ENCODE measurements at regions not wholly inside any gene's neighbourhood (a gene's known extent, or its start where the extent isn't known, plus 50 kb on each side); places are given as distances from the start of the nearest gene placed in this dataset.

DNA sequence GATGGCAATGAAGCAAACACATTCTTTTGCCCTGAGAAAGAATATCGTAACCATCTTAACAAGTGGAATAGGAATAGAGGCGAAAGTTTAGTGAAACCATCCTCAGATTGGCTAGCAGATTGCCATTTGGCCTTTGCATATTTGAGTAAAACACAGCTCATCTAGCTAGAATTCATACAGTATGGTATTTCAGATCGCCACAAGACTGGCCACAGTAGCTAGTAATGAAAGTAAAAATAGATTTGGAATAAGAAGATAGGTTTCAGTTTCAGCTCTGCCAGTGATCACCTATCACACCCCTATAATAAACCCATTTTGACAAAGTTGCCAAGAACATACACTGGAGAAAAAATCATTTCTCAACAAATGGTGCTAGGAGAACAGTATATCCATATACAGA is 294.9 kb downstream of the LRRIQ3 start:
- Histone ChIP-seq H2AFZ (ENCODE audit: control insufficient read depth, low read depth, low read length) (no peak overlapping the region), H3K36me3 (ENCODE audit: control insufficient read depth in 2 of 2, insufficient read depth in 2 of 2, low read length in 1 of 2) (no peaks in the 10 kb centered on the region), H3K9me3 (replicated peaks; ENCODE audit: control insufficient read depth, insufficient read depth, low read length) (no peaks in the 10 kb centered on the region), H3K4me2 (ENCODE audit: control insufficient read depth, insufficient read depth) (no peak overlapping the region), H4K20me1 (ENCODE audit: control insufficient read depth, insufficient read depth) (no peaks in the 10 kb centered on the region), H3K4me1 (ENCODE audit: control insufficient read depth, insufficient read depth, low read length) (no peaks in the 10 kb centered on the region), H3K4me3 (no peak overlapping the region), H3K9ac (ENCODE audit: control insufficient read depth, insufficient read depth, low read length) (no peak overlapping the region), H3K27me3 (replicated peaks in 1 of 2; ENCODE audit: control insufficient read depth in 2 of 2, insufficient read depth in 2 of 2, low read length in 1 of 2) (no peaks in the 10 kb centered on the region), H3K79me2 (ENCODE audit: control insufficient read depth, insufficient read depth, low read length) (no peaks in the 10 kb centered on the region), H3K27ac (ENCODE audit: control insufficient read depth, insufficient read depth) (no peak overlapping the region)
- in situ Hi-C loops (cut with MboI): no loop called here
- RAD21 ChIA-PET (ENCODE audit: unreplicated experiment): interaction anchor here (1.1 kb wide), 1 partner anchor 23 kb away, joined by 4 read pairs; no protein-coding TSS in a partner anchor
- FAIRE-seq (no peak), ATAC-seq (peak; percentile 77), DNase-seq (ENCODE audit: low read depth, low spot score) (no peak)
- POLR2A ChIA-PET: no interaction called here
- TF ChIP-seq CBX3 (IDR thresholded peaks at IDR 0.05; ENCODE audit: borderline replicate concordance, low read depth): no peak
- TF ChIP-seq ZBTB40 (IDR thresholded peaks at IDR 0.05; ENCODE audit: borderline replicate concordance): no peak
- no peak for TF ChIP-seq MTA2 (IDR thresholded peaks at IDR 0.05; ENCODE audit: low read depth)
- TF ChIP-seq LARP7 (IDR thresholded peaks at IDR 0.05): no peak
- no peak for TF ChIP-seq SMARCA5 (IDR thresholded peaks at IDR 0.05)
- TF ChIP-seq IRF3 (IDR thresholded peaks at IDR 0.05): no peak
- no peak for TF ChIP-seq PAX5 (IDR thresholded peaks at IDR 0.05; ENCODE audit: borderline replicate concordance, low read depth, low read length)
- TF ChIP-seq EED (IDR thresholded peaks at IDR 0.05; ENCODE audit: low read depth): no peak
- TF ChIP-seq CBX5 (IDR thresholded peaks at IDR 0.05; ENCODE audit: low read depth): no peak
- TF ChIP-seq MYC (IDR thresholded peaks at IDR 0.05; ENCODE audit: insufficient read depth, insufficient read length, insufficient replicate concordance, low read length, severe bottlenecking): no peak
- no peak for TF ChIP-seq MYB (IDR thresholded peaks at IDR 0.05; ENCODE audit: borderline replicate concordance, low read depth, low read length)
- TF ChIP-seq, protein P1, sequence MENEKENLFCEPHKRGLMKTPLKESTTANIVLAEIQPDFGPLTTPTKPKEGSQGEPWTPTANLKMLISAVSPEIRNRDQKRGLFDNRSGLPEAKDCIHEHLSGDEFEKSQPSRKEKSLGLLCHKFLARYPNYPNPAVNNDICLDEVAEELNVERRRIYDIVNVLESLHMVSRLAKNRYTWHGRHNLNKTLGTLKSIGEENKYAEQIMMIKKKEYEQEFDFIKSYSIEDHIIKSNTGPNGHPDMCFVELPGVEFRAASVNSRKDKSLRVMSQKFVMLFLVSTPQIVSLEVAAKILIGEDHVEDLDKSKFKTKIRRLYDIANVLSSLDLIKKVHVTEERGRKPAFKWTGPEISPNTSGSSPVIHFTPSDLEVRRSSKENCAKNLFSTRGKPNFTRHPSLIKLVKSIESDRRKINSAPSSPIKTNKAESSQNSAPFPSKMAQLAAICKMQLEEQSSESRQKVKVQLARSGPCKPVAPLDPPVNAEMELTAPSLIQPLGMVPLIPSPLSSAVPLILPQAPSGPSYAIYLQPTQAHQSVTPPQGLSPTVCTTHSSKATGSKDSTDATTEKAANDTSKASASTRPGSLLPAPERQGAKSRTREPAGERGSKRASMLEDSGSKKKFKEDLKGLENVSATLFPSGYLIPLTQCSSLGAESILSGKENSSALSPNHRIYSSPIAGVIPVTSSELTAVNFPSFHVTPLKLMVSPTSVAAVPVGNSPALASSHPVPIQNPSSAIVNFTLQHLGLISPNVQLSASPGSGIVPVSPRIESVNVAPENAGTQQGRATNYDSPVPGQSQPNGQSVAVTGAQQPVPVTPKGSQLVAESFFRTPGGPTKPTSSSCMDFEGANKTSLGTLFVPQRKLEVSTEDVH (IDR thresholded peaks at IDR 0.05; ENCODE audit: low read depth, partially characterized antibody): no peak
- TF ChIP-seq, protein P2, sequence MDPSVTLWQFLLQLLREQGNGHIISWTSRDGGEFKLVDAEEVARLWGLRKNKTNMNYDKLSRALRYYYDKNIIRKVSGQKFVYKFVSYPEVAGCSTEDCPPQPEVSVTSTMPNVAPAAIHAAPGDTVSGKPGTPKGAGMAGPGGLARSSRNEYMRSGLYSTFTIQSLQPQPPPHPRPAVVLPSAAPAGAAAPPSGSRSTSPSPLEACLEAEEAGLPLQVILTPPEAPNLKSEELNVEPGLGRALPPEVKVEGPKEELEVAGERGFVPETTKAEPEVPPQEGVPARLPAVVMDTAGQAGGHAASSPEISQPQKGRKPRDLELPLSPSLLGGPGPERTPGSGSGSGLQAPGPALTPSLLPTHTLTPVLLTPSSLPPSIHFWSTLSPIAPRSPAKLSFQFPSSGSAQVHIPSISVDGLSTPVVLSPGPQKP (IDR thresholded peaks at IDR 0.05; ENCODE audit: low read depth, low read length): no peak
- TF ChIP-seq SUZ12 (IDR thresholded peaks at IDR 0.05; ENCODE audit: unreplicated experiment): no peak
- TF ChIP-seq, protein P3, sequence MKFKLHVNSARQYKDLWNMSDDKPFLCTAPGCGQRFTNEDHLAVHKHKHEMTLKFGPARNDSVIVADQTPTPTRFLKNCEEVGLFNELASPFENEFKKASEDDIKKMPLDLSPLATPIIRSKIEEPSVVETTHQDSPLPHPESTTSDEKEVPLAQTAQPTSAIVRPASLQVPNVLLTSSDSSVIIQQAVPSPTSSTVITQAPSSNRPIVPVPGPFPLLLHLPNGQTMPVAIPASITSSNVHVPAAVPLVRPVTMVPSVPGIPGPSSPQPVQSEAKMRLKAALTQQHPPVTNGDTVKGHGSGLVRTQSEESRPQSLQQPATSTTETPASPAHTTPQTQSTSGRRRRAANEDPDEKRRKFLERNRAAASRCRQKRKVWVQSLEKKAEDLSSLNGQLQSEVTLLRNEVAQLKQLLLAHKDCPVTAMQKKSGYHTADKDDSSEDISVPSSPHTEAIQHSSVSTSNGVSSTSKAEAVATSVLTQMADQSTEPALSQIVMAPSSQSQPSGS (IDR thresholded peaks at IDR 0.05; ENCODE audit: low read length): no peak
- intact Hi-C loops (cut with micrococcal nuclease; ENCODE audit: unreplicated experiment): no loop called here
- 34% methylated on average over 3 of the region's 3 CpGs for WGBS (ENCODE audit: insufficient coverage, insufficient replicate concordance, low lambda C conversion rate, missing lambda C conversion rate)
- no TSS peak for BruUV-seq (replicated peaks)
- CTCF ChIA-PET: interaction anchor here (0.7 to 1.4 kb wide), 2 partner anchors 90 to 96 kb away, joined by 3 read pairs; no protein-coding TSS in a partner anchor
- SMC1A ChIA-PET (ENCODE audit: uncharacterized antibody, unreplicated experiment): interaction anchor here (1.0 to 1.6 kb wide), 9 partner anchors 10 to 76 kb away, joined by 3 to 5 read pairs (median 3); no protein-coding TSS in a partner anchor
